CD4-positive, alpha-beta T cell treated with Interleukin-1 beta for 1 hour (primary cell): ENCODE measurements at regions not wholly inside any gene's neighbourhood (a gene's known extent, or its start where the extent isn't known, plus 50 kb on each side); places are given as distances from the start of the nearest gene placed in this dataset.
"Not testable (repeated sequence)": the region's sequence is repeated elsewhere in the genome, so short reads cannot be mapped to it uniquely, and the experiment has no call there.

ENCODE experiments used
- DNase-seq, 2 donors: peaks; one replicate each; pipeline ENCODE4 v3.0.0-alpha.2; 2020 to 2022

- DNase-seq = no peak
Measured at GRCh38 chr11:110862407-110862806, 150.2 kb upstream of the ARHGAP20 start.

- DNase-seq = no peak
Measured at GRCh38 chr11:110860461-110860860, 148.2 kb upstream of the ARHGAP20 start.

- DNase-seq = no peak
Measured at GRCh38 chr11:110859998-110860397, 147.8 kb upstream of the ARHGAP20 start.

- DNase-seq = no peak
Measured at GRCh38 chr11:110859240-110859840, 147.1 kb upstream of the ARHGAP20 start.

- no peak for DNase-seq
Measured at GRCh38 chr11:110858547-110858921, 146.3 kb upstream of the ARHGAP20 start.

GRCh38 chr11:110857892-110858546, 145.8 kb upstream of the ARHGAP20 start:
- DNase-seq = no peak

- DNase-seq = no peak
Measured at GRCh38 chr11:110856996-110857812, 145.0 kb upstream of the ARHGAP20 start.

- DNase-seq = no peak
Measured at GRCh38 chr11:110856340-110856739, 144.1 kb upstream of the ARHGAP20 start.

- DNase-seq = no peak
Measured at GRCh38 chr11:110855191-110855590, 143.0 kb upstream of the ARHGAP20 start.

- DNase-seq = no peak
Measured at GRCh38 chr11:110852921-110853490, 140.8 kb upstream of the ARHGAP20 start.

- no peak for DNase-seq
Measured at GRCh38 chr11:110850846-110851245, 138.6 kb upstream of the ARHGAP20 start.

GRCh38 chr11:110843053-110843452, 130.8 kb upstream of the ARHGAP20 start:
- not testable (repeated sequence) for DNase-seq

GRCh38 chr11:110838808-110839207, 126.6 kb upstream of the ARHGAP20 start:
- no peak for DNase-seq

- DNase-seq = no peak
Measured at GRCh38 chr11:110837603-110838002, 125.4 kb upstream of the ARHGAP20 start.

- no peak for DNase-seq
Measured at GRCh38 chr11:110835106-110835505, 122.9 kb upstream of the ARHGAP20 start.

GRCh38 chr11:110833033-110833484, 120.8 kb upstream of the ARHGAP20 start:
- no peak for DNase-seq

- no peak for DNase-seq
Measured at GRCh38 chr11:110832539-110832938, 120.3 kb upstream of the ARHGAP20 start.

- DNase-seq = no peak
Measured at GRCh38 chr11:110832080-110832479, 119.8 kb upstream of the ARHGAP20 start.

GRCh38 chr11:110830747-110831146, 118.5 kb upstream of the ARHGAP20 start:
- no peak for DNase-seq

- no peak for DNase-seq
Measured at GRCh38 chr11:110830344-110830743, 118.1 kb upstream of the ARHGAP20 start.

GRCh38 chr11:110829873-110830272, 117.6 kb upstream of the ARHGAP20 start:
- DNase-seq = no peak

- DNase-seq = no peak
Measured at GRCh38 chr11:110828086-110828485, 115.8 kb upstream of the ARHGAP20 start.

GRCh38 chr11:110827276-110827675, 115.0 kb upstream of the ARHGAP20 start:
- DNase-seq = no peak
